K562 (cell line): ENCODE measurements at regions not wholly inside any gene's neighbourhood (a gene's known extent, or its start where the extent isn't known, plus 50 kb on each side); places are given as distances from the start of the nearest gene placed in this dataset.

Experiments used
- ATAC-seq: fragments of 200-7000 bp; cut with Tn5 transposase; 3 replicates; pipeline ENCODE4 v1.9.1; 2020; ENCODE audit warnings: moderate library complexity
- BruUV-seq: library from RNA; stranded (reverse); fragments of 400-500 nt; replicated peaks from 2 replicates; lab custom pipeline; 2021; lab: Mats Ljungman, UMichigan
- CTCF ChIA-PET: fragments of 300-600 bp; formaldehyde crosslinking; extraction: SDS; loops from one replicate; lab custom pipeline; 2021; ENCODE audit warnings: low intra/inter-chr PET ratio; lab: Yijun Ruan, JAX
- POLR2A ChIA-PET: fragments of 300-600, 350-650 bp; sonication (Branson Sonifier 250); formaldehyde crosslinking; extraction: SDS; loops from one replicate; lab custom pipeline; 2021; ENCODE audit warnings: antibody characterized with exemption, inconsistent platforms; lab: Yijun Ruan, JAX
- DNase-seq, 4 experiments: peaks; one replicate each; pipeline versions ENCODE4 v3.0.0 to v3.0.0-alpha.2; 2011 to 2018; ENCODE audit warnings: low spot score in 3 of 4, mixed read lengths in 3 of 4; ENCODE audit errors: extremely low read depth in 1 of 4
- FAIRE-seq: peaks from 2 replicates; lab custom pipeline; 2011; peaks lifted over from hg19 to GRCh38; lab: Jason Lieb, UNC
- H2AFZ ChIP-seq: 2 replicates; pipeline ENCODE4 v1.6.0; 2011; ENCODE audit warnings: low read depth, low read length, control low read depth, inconsistent platforms
- H3K27ac ChIP-seq: fragments of 200-600 bp; 3 replicates; pipeline ENCODE4 v1.8.0; 2011; ENCODE audit warnings: low read depth, mild to moderate bottlenecking, control low read depth, inconsistent platforms, low read length, moderate library complexity, mixed read lengths; ENCODE audit errors: extremely low read depth
- H3K27me3 ChIP-seq, 2 experiments: fragments of 300-600 bp in 1 of 2; 2 replicates in 1 of 2; 3 replicates in 1 of 2; pipeline versions ENCODE4 v1.6.0 to v1.8.0; 2011; ENCODE audit warnings: inconsistent platforms in 2 of 2, low read length in 2 of 2, mild to moderate bottlenecking in 1 of 2, mixed read lengths in 1 of 2, moderate library complexity in 1 of 2; ENCODE audit not compliant: control insufficient read depth in 2 of 2, insufficient read depth in 2 of 2
- H3K36me3 ChIP-seq: fragments of 300-600 bp; 3 replicates; pipeline ENCODE4 v1.8.0; 2011; ENCODE audit warnings: mild to moderate bottlenecking, low read length, inconsistent platforms; ENCODE audit not compliant: control insufficient read depth, insufficient read depth
- H3K4me1 ChIP-seq, 2 experiments: fragments of 200-600 bp in 1 of 2; replicated peaks in 1 of 2; 2 replicates in 1 of 2; 3 replicates in 1 of 2; pipeline versions ENCODE4 v1.5.1 to v1.8.0; 2011; ENCODE audit warnings: inconsistent platforms in 2 of 2, low read length in 2 of 2, mild to moderate bottlenecking in 1 of 2, mixed read lengths in 1 of 2, moderate library complexity in 1 of 2; ENCODE audit not compliant: control insufficient read depth in 2 of 2, insufficient read depth in 2 of 2
- H3K4me2 ChIP-seq: 2 replicates; pipeline ENCODE4 v1.6.1; 2011; ENCODE audit warnings: low read length, control low read depth, inconsistent platforms, mixed read lengths; ENCODE audit not compliant: insufficient read depth
- H3K4me3 ChIP-seq: fragments of 200-600 bp; sonication (generic), shearing (Covaris generic); 2 replicates; pipeline ENCODE4 v1.5.1; 2016; ENCODE audit warnings: control low read depth, inconsistent platforms
- H3K79me2 ChIP-seq: fragments of 200-600 bp; 3 replicates; pipeline ENCODE4 v1.8.0; 2011; ENCODE audit warnings: low read length, inconsistent platforms; ENCODE audit not compliant: control insufficient read depth, insufficient read depth
- H3K9ac ChIP-seq, 2 experiments: 2 replicates each; pipeline versions ENCODE4 v1.6.0 to v1.6.1; 2011; ENCODE audit warnings: low read depth in 2 of 2, low read length in 2 of 2, control low read depth in 1 of 2, inconsistent platforms in 1 of 2, mild to moderate bottlenecking in 1 of 2, mixed read lengths in 1 of 2; ENCODE audit not compliant: insufficient read depth in 1 of 2
- H3K9me1 ChIP-seq: one replicate; pipeline ENCODE4 v1.6.0; 2011; ENCODE audit warnings: inconsistent platforms, mild to moderate bottlenecking, low read length, moderate library complexity; ENCODE audit not compliant: control insufficient read depth, insufficient read depth
- H3K9me3 ChIP-seq: replicated peaks from 2 replicates; pipeline ENCODE4 v1.5.1; 2011; ENCODE audit warnings: low read depth, low read length, inconsistent platforms; ENCODE audit not compliant: control insufficient read depth, insufficient read depth
- H4K20me1 ChIP-seq: replicated peaks from 2 replicates; pipeline ENCODE4 v1.6.1; 2011; ENCODE audit warnings: low read length, inconsistent platforms, mixed read lengths; ENCODE audit not compliant: control insufficient read depth, insufficient read depth
- BMI1 ChIP-seq: fragments of 150-350 bp; IDR thresholded peaks from 2 replicates; pipeline ENCODE4 v1.6.1; 2014; ENCODE audit warnings: low read length
- ESRRB ChIP-seq: fragments of 250-450 bp; sonication (Bioruptor Pico); IDR thresholded peaks from 2 replicates; pipeline ENCODE4 v1.5.0; 2020; ENCODE audit warnings: mild to moderate bottlenecking, moderate library complexity, borderline replicate concordance
- HMBOX1 ChIP-seq: sonication (generic); IDR thresholded peaks from 2 replicates; pipeline ENCODE4 v1.6.1; 2016
- RREB1 ChIP-seq: fragments of 250-450 bp; sonication (Bioruptor Pico); IDR thresholded peaks from 2 replicates; pipeline ENCODE4 v1.4.0; 2020
- TOE1 ChIP-seq, 2 experiments: fragments of 450-650 bp in 1 of 2; sonication (generic) in 1 of 2; formaldehyde crosslinking in 1 of 2; IDR thresholded peaks; 2 replicates each; pipeline versions ENCODE4 v1.7.1 to v1.8.0; 2016 to 2022; ENCODE audit warnings: borderline replicate concordance in 2 of 2, mild to moderate bottlenecking in 2 of 2, antibody characterized with exemption in 1 of 2, inconsistent platforms in 1 of 2, low read depth in 1 of 2, missing genetic modification reagents in 1 of 2, moderate library complexity in 1 of 2
- U2AF2 ChIP-seq: fragments of 200-400 bp; formaldehyde crosslinking; optimal IDR thresholded peaks from 2 replicates; pipeline ENCODE3; 2017; ENCODE audit warnings: low read depth, mild to moderate bottlenecking, low read length
- XRCC4 ChIP-seq: IDR thresholded peaks from one replicate; pipeline ENCODE4 v1.6.1; 2011; ENCODE audit not compliant: insufficient read depth, insufficient read length; ENCODE audit errors: extremely low read depth
- ZNF57 ChIP-seq: fragments of 450-650 bp; formaldehyde crosslinking; IDR thresholded peaks from 2 replicates; pipeline ENCODE4 v1.4.0; 2020; ENCODE audit warnings: mild to moderate bottlenecking, moderate library complexity
- WGBS: fragments of 100-300 bp; shearing (Covaris generic); methylation state at CpG from one replicate; pipeline ENCODE4 v1.1.6; 2016; ENCODE audit warnings: low coverage, mixed read lengths; ENCODE audit not compliant: insufficient coverage; ENCODE audit errors: missing lambda C conversion rate; 5-methylcytosine and 5-hydroxymethylcytosine counted together
- in situ Hi-C: fragments of 300-500 bp; cut with MboI; formaldehyde crosslinking; loops from 4 replicates; pipeline ENCODE4 v1.15.0; 2018; ENCODE audit warnings: inconsistent platforms, mixed read lengths
- intact Hi-C: fragments of 100-400 bp; cut with micrococcal nuclease; formaldehyde crosslinking; loops from 2 replicates; pipeline ENCODE4 v1.14.2; 2022
- TF ChIP-seq, protein P1 (sequence below), 2 experiments: fragments of 150-350 bp in 1 of 2; IDR thresholded peaks; 2 replicates each; pipeline ENCODE4 v1.6.1; 2012 to 2016; ENCODE audit warnings: low read depth in 2 of 2, low read length in 2 of 2, mild to moderate bottlenecking in 1 of 2, moderate library complexity in 1 of 2

GRCh38 chr3:182633186-182633585 is 160.1 kb upstream of the ATP11B start:
- intact Hi-C loops (no loop called here), in situ Hi-C loops (no loop called here)
- Histone ChIP-seq H3K36me3 (no peaks in the 10 kb centered on the region), H3K9me1 (no peaks in the 10 kb centered on the region), H3K9me3 (no peaks in the 10 kb centered on the region), H3K27ac (no peak overlapping the region), H2AFZ (no peak overlapping the region), H3K79me2 (no peaks in the 10 kb centered on the region), H3K4me1 (no peaks in the 10 kb centered on the region), H3K9ac (no peak overlapping the region), H4K20me1 (no peaks in the 10 kb centered on the region), H3K4me3 (no peak overlapping the region), H3K27me3 (peaks cover 5 to 7% of the 10 kb centered on the region in 2 experiments; a peak in 2 of 5 replicates), H3K4me2 (no peak overlapping the region)
- ChIA-PET CTCF (no interaction called here), POLR2A (no interaction called here)
- TF ChIP-seq U2AF2 (no peak), XRCC4 (no peak), BMI1 (no peak), TOE1 (IDR thresholded peaks at IDR 0.05; ENCODE audit: borderline replicate concordance) (no peak), TOE1 (CRISPR knock-in tag; IDR thresholded peaks at IDR 0.05; ENCODE audit: borderline replicate concordance, low read depth) (no peak), ZNF57 (CRISPR knock-in tag) (no peak), RREB1 (CRISPR knock-in tag) (no peak), ESRRB (CRISPR knock-in tag) (no peak), HMBOX1 (no peak)
- TF ChIP-seq, protein P1, sequence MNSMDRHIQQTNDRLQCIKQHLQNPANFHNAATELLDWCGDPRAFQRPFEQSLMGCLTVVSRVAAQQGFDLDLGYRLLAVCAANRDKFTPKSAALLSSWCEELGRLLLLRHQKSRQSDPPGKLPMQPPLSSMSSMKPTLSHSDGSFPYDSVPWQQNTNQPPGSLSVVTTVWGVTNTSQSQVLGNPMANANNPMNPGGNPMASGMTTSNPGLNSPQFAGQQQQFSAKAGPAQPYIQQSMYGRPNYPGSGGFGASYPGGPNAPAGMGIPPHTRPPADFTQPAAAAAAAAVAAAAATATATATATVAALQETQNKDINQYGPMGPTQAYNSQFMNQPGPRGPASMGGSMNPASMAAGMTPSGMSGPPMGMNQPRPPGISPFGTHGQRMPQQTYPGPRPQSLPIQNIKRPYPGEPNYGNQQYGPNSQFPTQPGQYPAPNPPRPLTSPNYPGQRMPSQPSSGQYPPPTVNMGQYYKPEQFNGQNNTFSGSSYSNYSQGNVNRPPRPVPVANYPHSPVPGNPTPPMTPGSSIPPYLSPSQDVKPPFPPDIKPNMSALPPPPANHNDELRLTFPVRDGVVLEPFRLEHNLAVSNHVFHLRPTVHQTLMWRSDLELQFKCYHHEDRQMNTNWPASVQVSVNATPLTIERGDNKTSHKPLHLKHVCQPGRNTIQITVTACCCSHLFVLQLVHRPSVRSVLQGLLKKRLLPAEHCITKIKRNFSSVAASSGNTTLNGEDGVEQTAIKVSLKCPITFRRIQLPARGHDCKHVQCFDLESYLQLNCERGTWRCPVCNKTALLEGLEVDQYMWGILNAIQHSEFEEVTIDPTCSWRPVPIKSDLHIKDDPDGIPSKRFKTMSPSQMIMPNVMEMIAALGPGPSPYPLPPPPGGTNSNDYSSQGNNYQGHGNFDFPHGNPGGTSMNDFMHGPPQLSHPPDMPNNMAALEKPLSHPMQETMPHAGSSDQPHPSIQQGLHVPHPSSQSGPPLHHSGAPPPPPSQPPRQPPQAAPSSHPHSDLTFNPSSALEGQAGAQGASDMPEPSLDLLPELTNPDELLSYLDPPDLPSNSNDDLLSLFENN (IDR thresholded peaks at IDR 0.05; ENCODE audit: low read depth in 2 of 2, low read length in 2 of 2) = no peak
- BruUV-seq = no TSS peak
- ATAC-seq (no peak), FAIRE-seq (no peak), DNase-seq (no peak)
- 4% methylated on average over 7 of the region's 7 CpGs for WGBS
